ENCODE measurements at regions not wholly inside any gene's neighbourhood (a gene's known extent, or its start where the extent isn't known, plus 50 kb on each side); places are given as distances from the start of the nearest gene placed in this dataset.

DNA sequence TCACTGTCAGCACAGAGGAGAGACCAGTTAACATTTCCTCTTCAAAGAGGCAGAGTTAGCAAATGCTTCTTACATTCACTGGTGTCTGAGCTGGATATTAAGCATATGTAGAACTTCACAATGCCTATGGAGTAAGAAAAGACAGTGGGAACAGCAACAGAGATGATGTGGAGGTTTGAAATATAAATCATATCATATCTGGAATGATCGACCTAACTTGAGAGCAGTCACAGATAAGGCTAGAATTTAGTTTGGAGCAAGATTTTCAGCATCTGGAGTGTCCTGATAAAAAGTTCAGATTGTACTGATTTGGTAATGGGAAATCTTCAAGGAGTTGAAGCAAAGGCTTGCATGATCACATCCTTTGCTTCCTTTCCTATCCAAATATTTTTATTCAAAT lies 90.5 kb upstream of the ANKRD50 start:
- no peak for DNase-seq

DNA sequence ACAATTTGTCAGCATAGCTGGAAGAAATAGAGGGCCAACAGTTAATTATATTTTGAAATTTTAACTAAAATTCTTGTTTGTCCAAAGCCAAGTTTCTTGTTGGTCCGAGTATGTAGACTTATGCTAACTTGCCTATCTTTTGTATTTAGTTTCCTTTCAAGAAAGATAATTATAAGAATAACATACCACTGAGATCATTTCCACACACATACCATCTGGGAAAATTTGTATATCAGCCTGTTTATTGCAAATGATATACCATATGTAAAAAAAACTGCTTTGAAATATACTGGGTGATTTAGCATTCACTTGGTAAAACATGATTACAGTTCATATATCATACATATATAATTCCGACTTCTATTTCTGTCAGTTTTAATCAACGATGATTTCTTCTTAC lies 84.7 kb upstream of the ANKRD50 start:
- no peak for DNase-seq

DNA sequence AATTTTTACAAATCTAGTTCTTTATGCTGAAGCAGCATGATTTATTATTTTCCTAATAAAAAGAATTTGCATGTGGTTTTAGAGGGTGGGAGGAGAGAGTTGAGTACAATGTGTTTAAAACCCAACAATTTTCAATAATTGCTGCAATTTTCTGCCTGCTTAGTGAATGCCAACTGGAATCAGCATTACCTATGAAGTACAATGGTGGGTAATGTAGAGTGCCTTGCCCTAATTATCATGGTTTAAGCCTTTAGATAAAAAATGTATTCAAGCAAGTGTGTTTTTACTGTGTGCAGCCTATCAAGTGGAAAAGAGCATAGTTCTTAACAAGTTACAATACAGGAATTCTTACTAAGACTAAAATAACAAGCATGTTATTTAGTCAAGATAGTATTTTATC lies 77.9 kb upstream of the ANKRD50 start:
- no peak for DNase-seq

DNA sequence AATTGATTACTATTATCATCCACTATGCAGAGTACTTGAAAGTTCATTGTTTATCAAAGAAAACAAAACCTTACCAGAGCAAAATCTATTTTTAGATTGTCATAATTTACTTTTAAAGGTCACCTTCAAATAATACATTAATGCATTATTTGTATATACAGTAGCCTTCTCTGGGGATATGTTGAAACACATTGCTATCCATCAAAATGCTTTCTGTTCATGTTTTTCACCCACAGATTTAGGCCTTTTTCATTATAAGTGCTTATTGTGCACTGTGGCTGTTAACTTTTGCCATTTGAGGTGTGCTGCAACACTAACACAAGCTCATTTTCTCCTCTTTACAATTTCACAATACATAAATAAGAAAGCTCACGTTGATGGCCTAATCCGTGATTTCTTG lies 74.1 kb upstream of the ANKRD50 start:
- no peak for DNase-seq

GRCh38 chr4:124785645-124786044 lies 73.1 kb upstream of the ANKRD50 start:
- no peak for DNase-seq

DNA sequence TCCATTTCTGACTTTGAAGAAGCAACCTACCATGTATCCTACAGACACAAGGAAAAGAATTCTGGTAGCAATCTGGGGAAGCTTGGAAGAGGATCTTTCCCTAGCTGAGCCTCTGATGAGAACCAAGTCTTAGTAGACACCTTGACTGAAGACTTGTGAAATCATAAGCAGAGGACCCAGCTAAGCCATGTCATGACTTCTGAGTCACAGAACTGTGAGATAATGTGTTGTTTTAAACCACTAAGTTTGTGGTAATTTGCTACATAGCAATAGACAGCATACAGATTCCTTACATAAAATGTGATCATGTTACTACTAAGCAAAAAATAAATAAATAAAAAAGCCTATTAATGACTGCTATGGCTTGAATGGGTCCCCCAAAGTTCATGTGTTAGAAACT lies 71.3 kb upstream of the ANKRD50 start:
- no peak for DNase-seq

GRCh38 chr4:124777007-124777406 lies 64.5 kb upstream of the ANKRD50 start:
- no peak for DNase-seq

GRCh38 chr4:124768596-124769365 lies 56.2 kb upstream of the ANKRD50 start:
- no peak for DNase-seq

DNA sequence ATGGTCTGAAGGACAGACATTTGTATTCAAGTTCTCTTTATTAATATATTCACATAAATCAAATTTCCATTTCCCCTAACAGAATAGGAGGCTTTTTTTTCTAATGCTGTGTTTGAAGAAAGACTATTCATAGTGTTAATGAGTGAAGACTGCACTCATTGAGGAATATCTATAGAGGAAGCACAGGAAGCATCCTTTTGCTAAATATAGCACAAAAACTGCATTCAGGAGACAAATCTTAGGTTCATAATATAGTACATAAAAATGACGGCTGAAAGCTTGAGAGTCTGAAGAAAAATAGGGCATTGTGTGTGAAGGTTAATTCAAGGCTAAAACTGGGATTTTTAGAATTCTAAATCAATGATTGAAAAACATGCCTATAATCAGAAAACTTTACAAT lies 50.4 kb upstream of the ANKRD50 start:
- no peak for DNase-seq
